ENCODE measurements at regions not wholly inside any gene's neighbourhood (a gene's known extent, or its start where the extent isn't known, plus 50 kb on each side); places are given as distances from the start of the nearest gene placed in this dataset.

DNA sequence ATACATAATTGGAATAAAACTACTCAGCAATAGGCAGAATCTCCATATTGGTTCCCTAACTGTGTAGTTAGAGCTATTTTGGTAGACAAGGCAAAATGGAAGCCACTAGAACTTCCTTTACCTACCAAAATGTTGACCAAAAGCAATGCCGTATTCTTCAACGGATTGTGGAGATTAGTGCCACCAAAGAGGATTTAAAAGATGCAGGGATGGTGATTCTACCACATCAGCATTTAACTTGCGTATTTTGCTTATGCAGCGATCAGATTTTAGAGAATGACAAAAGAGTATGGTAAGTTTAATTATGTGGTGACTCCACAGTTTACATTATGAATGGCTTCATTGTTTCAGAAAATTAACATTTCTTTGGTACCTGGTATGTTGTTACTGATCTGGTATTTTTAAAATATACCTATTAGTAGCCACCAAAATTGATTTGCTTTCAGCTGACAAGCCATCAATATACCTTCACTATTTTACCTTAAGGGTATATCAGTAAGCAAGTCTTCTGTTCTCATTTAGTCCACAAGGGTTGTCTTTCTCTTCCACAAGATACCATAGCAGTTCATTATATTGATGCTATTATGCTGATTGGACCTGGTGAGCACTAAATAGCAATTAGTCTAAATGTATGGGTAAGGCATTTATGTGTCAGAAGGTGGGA lies 1910.7 kb upstream of the PRR20A start:
- ATAC-seq (ENCODE audit: low read depth in 2 of 2) = no peak
- Mint-ChIP-seq H3K9me3 (peaks cover 0 to 29% (median 6%) of the 10 kb centered on the region in 7 donors), H3K27ac (no peak overlapping the region), H3K36me3 (no peaks in the 10 kb centered on the region), H3K4me3 (no peak overlapping the region), H3K27me3 (no peaks in the 10 kb centered on the region), H3K4me1 (no peaks in the 10 kb centered on the region)
- no peak for DNase-seq

DNA sequence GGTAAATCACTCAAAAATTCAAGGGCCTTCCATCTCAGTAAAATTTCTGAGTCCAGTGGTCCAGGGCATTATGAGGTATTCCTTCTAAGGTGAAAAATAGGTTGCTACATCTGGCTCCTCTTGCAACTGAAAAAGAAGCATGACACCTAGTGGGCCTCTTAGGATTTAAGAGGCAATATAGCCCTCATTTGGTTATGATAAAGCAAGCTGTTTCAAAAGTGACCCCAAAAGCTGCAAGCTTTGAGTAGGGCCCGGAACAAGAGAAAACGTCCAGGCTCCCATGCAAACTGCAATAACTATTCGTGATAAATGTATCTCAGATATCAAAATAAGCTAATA lies 1910.2 kb upstream of the PRR20A start:
- no peak for DNase-seq
- Mint-ChIP-seq H3K4me3 (no peak overlapping the region), H3K4me1 (no peaks in the 10 kb centered on the region), H3K27ac (no peak overlapping the region), H3K9me3 (peaks cover 0 to 29% (median 6%) of the 10 kb centered on the region in 7 donors), H3K36me3 (no peaks in the 10 kb centered on the region), H3K27me3 (no peaks in the 10 kb centered on the region)
- no peak for ATAC-seq (ENCODE audit: low read depth in 2 of 2)

DNA sequence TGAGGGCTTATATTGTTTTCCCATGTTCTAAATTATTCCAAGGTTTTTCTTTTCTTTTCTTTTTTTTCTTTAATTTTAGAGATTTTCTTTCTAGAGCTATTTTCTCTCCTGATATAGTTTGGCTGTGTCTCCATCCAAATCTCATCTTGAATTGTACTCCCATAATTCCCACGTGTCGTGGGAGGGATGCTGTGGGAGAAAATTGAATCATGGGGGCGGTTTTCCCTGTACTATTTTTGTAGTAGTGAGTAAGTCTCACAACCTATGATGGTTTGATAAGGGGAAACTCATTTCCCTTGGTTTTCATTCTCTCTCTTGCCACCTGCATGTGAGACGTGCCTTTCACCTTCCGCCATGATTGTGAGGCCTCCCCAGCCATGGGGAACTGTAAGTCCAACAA lies 1906.4 kb upstream of the PRR20A start:
- Mint-ChIP-seq H3K4me3 (no peak overlapping the region), H3K27me3 (no peaks in the 10 kb centered on the region), H3K9me3 (peaks cover 0 to 26% (median 5%) of the 10 kb centered on the region in 7 donors), H3K27ac (no peak overlapping the region), H3K36me3 (no peaks in the 10 kb centered on the region), H3K4me1 (no peaks in the 10 kb centered on the region)
- DNase-seq (no peak), ATAC-seq (ENCODE audit: low read depth in 2 of 2) (no peak)

DNA sequence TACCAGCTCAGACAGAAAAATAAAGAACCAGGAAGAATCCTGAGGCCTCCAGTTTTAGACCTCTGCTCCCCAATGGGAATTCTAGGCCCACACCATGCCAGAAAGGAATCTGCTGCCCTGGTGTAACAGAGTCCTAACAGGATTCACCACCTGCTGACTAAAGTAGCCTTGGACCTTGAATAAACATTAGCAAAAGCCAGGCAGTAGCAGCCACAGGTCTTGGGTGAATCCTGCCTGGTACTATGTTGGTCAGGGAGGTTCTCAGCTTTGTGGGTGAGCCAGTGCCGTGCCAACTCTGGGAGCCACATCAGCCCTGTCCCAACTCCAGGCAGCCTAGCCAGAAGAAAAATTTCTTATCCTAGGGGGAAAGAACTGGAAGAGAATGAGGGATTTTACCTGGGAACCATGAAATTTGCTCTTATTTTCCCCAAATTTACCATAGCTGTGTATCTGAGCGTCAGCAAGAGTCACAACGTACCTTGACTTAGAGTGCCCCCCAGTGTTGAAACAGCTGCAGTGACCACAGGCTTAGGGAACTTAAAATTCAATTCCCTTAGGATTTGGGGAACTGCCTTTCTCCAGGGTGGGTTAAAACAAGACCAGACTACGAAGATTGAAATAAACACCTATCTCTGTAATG lies 1895.6 kb upstream of the PRR20A start:
- no peak for DNase-seq
- H3K27ac Mint-ChIP-seq = no peak overlapping the region
- no peak for ATAC-seq (ENCODE audit: low read depth in 2 of 2)
- peaks cover 3 to 22% (median 6%) of the 10 kb centered on the region in 7 donors for H3K9me3 Mint-ChIP-seq
- H3K4me1 Mint-ChIP-seq = no peaks in the 10 kb centered on the region
- no peak overlapping the region for H3K4me3 Mint-ChIP-seq
- H3K27me3 Mint-ChIP-seq = no peaks in the 10 kb centered on the region
- H3K36me3 Mint-ChIP-seq = no peaks in the 10 kb centered on the region

DNA sequence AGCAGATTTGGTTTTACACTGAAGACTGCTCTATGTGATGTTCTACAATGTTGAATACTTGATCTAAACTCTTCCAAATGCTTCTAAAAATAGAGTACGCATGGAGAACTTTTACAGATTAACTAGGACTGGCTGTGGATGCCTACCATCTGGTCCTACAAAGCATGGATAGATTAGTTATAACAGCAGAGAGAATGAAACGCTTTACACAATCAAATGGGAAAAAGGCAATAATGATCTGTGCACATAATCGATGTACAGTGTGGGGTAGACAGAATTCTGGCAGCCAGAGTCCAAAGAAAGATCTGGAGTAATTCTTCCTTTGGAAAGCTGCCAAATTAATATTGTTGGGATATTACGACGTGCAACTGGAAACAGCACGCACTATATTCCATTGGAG lies 1885.5 kb upstream of the PRR20A start:
- no peaks in the 10 kb centered on the region for H3K36me3 Mint-ChIP-seq
- no peak for DNase-seq
- H3K4me1 Mint-ChIP-seq = no peaks in the 10 kb centered on the region
- H3K27ac Mint-ChIP-seq = no peak overlapping the region
- no peak for ATAC-seq (ENCODE audit: low read depth in 2 of 2)
- H3K4me3 Mint-ChIP-seq = no peak overlapping the region
- no peaks in the 10 kb centered on the region for H3K27me3 Mint-ChIP-seq
- H3K9me3 Mint-ChIP-seq = peaks cover 3 to 20% (median 13%) of the 10 kb centered on the region in 7 donors

DNA sequence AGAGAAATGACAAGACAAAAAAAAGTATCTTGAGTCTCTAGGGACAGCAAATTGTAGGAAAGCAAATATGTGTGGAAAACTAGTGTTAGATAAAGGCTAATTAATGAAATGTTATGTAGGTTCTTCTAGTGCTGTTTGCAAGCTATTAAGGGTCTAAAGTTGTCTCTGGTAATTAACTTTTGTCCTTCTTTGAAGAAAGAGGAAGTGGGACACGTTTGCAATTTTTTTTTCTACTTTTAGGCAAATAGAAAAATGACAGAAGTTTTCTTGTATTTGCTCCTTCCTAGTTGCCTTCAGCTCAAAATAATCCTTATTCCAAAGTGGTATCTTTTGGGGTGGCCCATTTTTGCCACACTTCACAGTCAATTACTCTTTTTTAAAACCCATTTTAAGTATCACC lies 1877.7 kb upstream of the PRR20A start:
- ATAC-seq (ENCODE audit: low read depth in 2 of 2) (no peak), DNase-seq (no peak)
- no peak overlapping the region for H3K4me3 Mint-ChIP-seq
- H3K4me1 Mint-ChIP-seq = no peaks in the 10 kb centered on the region
- peaks cover 0 to 13% (median 3%) of the 10 kb centered on the region in 7 donors for H3K9me3 Mint-ChIP-seq
- no peaks in the 10 kb centered on the region for H3K36me3 Mint-ChIP-seq
- no peak overlapping the region for H3K27ac Mint-ChIP-seq
- H3K27me3 Mint-ChIP-seq = no peaks in the 10 kb centered on the region

DNA sequence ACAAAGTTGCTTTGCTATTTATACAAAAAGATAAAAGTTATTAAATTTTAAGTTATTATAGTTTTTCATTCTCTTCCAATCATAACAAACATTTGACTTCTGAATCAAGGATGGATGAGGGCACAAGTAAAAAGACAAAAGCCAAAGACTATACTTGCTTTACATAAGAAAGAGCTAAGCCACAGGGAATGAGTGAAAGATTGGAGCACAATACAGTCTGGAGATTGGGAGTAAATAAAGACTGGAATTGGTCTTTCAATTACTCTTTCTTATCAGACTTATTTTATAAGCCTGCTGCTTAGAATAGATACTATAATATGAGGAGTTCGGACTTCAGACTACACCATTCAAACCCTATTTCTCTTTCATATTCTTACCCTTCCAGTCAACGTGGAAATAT lies 1874.1 kb upstream of the PRR20A start:
- no peaks in the 10 kb centered on the region for H3K36me3 Mint-ChIP-seq
- no peaks in the 10 kb centered on the region for H3K27me3 Mint-ChIP-seq
- DNase-seq (no peak), ATAC-seq (ENCODE audit: low read depth in 2 of 2) (no peak)
- no peak overlapping the region for H3K4me3 Mint-ChIP-seq
- H3K27ac Mint-ChIP-seq = no peak overlapping the region
- peaks cover 0 to 12% (median 5%) of the 10 kb centered on the region in 7 donors for H3K9me3 Mint-ChIP-seq
- H3K4me1 Mint-ChIP-seq = no peaks in the 10 kb centered on the region

DNA sequence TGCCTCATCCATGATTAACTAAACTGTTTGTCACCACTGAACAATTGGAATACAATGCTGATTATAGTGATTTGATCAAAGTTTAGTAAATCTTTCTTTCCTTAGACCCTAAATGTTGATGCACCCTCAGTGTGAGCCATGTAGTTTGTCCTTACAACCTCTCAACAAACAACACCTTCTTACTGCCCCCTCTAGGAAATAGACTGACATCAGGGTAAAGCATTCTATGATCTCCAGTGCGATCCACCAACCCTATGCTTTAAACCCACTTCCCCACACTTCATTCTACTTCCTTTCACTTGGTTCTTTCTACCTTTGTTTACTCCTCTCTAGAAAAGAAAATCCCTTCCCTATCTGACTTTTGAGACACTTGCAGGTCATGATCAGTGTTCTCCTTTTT lies 1842.5 kb upstream of the PRR20A start:
- Mint-ChIP-seq H3K4me3 (no peak overlapping the region), H3K9me3 (peaks cover 0 to 34% (median 9%) of the 10 kb centered on the region in 7 donors)
- no peak for ATAC-seq (ENCODE audit: low read depth in 2 of 2)

DNA sequence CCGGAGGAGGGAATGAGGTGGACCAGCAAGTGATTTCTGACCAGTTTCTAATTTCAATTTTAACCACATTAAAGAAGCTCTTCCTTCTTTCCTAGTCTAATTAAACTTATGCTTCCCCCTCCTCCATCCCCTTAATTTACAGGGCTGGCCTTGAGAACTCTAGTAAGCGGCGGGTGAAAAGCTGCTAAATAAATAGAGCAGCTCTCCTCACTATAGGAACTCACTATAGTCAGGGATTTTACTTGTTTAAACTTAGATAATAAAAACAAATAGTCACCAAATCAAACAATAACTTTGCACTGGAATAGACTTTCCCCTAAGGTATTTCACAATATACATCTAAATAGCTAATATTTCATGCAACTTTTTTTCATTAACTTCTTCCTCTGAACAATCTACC lies 1838.2 kb upstream of the PRR20A start:
- peaks cover 0 to 12% (median 6%) of the 10 kb centered on the region in 7 donors for H3K9me3 Mint-ChIP-seq
- no peak overlapping the region for H3K4me3 Mint-ChIP-seq
- H3K4me1 Mint-ChIP-seq = no peaks in the 10 kb centered on the region
- H3K27ac Mint-ChIP-seq = no peak overlapping the region
- no peaks in the 10 kb centered on the region for H3K27me3 Mint-ChIP-seq
- DNase-seq (no peak), ATAC-seq (ENCODE audit: low read depth in 2 of 2) (no peak)
- no peaks in the 10 kb centered on the region for H3K36me3 Mint-ChIP-seq

More for the DNA sequence above, 1842.5 kb upstream of the PRR20A start:
- Mint-ChIP-seq H3K4me1 (no peaks in the 10 kb centered on the region), H3K36me3 (no peaks in the 10 kb centered on the region), H3K27me3 (no peaks in the 10 kb centered on the region), H3K27ac (no peak overlapping the region)
- DNase-seq = no peak

DNA sequence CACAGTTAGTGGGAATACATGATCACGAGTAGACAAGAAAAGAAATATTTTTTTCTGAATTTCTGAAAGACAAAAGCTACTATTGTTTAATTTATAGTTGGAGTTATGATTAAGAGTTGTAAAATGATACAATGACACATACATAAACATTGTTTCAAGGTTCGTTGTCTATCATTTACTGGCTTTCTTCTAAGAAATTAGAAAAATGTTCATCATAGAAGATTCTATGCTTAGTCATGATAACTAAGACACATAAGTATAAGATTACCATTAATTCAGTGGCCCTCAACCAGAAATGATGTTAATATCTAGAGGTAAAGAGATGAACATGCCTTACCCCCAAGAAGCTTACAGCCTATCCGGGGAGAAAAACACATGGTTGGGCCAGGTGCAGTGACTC lies 1832.8 kb upstream of the PRR20A start:
- Mint-ChIP-seq H3K27ac (no peak overlapping the region), H3K27me3 (no peaks in the 10 kb centered on the region), H3K9me3 (peaks cover 0 to 14% (median 4%) of the 10 kb centered on the region in 7 donors), H3K4me3 (no peak overlapping the region), H3K4me1 (no peaks in the 10 kb centered on the region), H3K36me3 (no peaks in the 10 kb centered on the region)
- ATAC-seq (ENCODE audit: low read depth in 2 of 2) (no peak), DNase-seq (no peak)

DNA sequence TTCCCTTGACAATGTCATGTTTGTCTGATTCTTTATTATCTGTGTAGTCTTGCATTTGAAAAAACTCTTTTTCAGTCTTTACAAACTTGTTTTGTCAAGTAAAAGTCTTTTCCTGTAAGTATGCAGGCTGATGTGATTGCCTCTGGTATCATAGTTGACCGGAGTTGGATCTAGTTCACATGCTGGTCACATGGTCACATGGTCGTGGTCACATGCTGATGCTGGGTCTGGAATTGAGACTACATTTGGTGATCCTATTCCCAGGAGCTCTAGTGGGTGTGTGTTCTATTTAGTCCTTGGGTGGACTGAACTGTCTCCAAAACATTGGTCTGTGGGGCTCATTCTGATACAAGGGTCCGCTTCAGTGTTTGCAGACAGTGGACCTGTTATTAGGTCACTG lies 1798.8 kb upstream of the PRR20A start:
- DNase-seq (no peak), ATAC-seq (ENCODE audit: low read depth in 2 of 2) (no peak)
- Mint-ChIP-seq H3K27ac (no peak overlapping the region), H3K36me3 (no peaks in the 10 kb centered on the region), H3K27me3 (no peaks in the 10 kb centered on the region), H3K4me1 (no peaks in the 10 kb centered on the region), H3K4me3 (no peak overlapping the region), H3K9me3 (peaks cover 0 to 12% (median 2%) of the 10 kb centered on the region in 7 donors)

DNA sequence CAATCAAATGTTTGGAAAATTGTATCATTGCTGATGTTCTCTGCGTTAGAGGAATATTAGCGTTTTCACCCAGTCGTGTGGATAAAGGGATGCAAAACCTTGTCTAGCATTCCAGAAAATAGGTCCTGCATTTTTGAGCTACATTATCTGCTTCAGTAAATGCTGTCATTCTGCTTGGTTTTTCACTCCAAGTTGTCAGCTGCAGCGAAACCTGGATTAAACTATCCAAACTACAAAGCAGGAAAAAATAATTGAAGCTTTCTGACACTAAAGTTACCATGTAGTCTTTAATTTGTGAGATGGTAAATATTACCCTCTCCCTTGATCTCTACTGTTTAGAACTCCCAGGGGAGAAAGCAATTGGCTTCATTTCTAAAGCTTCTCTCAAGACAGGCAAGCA lies 1795.5 kb upstream of the PRR20A start:
- no peak for ATAC-seq (ENCODE audit: low read depth in 2 of 2)
- no peaks in the 10 kb centered on the region for H3K36me3 Mint-ChIP-seq

DNA sequence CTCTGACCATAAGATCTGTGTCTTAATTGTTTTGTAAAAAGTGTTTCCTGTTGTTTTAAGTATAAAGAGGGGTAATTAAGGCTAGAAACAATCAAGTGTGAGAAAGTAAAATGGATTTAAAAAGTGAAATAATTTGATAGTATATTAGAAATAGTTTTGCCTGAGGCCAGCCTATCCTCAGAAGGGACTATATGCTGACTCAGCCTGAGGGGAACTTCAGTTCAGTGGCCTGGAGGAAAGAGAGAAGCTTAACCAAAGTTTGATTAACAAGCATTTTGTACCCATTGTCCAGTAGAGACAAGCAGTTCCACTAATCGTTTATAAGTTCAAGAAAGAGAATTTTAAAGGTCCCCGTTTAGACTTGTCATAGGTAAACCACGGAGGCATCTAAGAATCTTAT lies 1793.2 kb upstream of the PRR20A start:
- Mint-ChIP-seq H3K9me3 (peaks cover 0 to 4% (median 0%) of the 10 kb centered on the region in 7 donors), H3K27ac (no peak overlapping the region), H3K4me1 (no peaks in the 10 kb centered on the region), H3K27me3 (no peaks in the 10 kb centered on the region), H3K4me3 (no peak overlapping the region), H3K36me3 (no peaks in the 10 kb centered on the region)
- ATAC-seq (ENCODE audit: low read depth in 2 of 2) (no peak), DNase-seq (no peak)

More for the DNA sequence above, 1795.5 kb upstream of the PRR20A start:
- Mint-ChIP-seq H3K27me3 (no peaks in the 10 kb centered on the region), H3K4me1 (no peaks in the 10 kb centered on the region), H3K4me3 (no peak overlapping the region), H3K27ac (no peak overlapping the region), H3K9me3 (peaks cover 0 to 7% (median 4%) of the 10 kb centered on the region in 7 donors)
- no peak for DNase-seq

DNA sequence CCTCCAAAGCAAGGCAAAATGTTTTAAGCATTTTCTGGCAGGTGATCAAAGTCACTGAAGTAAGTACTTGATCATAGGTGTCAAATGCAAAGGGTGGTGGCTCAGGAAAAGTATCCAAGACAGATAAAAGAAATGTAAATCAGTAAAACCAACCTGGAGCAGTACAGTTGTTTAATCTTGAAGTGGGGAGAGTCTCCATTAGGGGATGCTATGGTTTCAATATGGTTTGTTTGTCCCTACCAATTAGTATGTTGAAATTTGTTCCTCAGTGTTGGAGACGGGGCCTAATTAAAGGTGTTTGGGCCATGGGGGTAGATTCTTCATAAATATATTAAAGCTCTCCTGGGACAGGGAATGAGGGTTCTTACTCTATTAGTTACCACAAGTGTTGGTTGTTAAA lies 1781.7 kb upstream of the PRR20A start:
- no peak overlapping the region for H3K27ac Mint-ChIP-seq
- H3K9me3 Mint-ChIP-seq = peaks cover 0 to 6% (median 0%) of the 10 kb centered on the region in 7 donors
- no peaks in the 10 kb centered on the region for H3K36me3 Mint-ChIP-seq
- no peaks in the 10 kb centered on the region for H3K27me3 Mint-ChIP-seq
- H3K4me3 Mint-ChIP-seq = no peak overlapping the region
- ATAC-seq (ENCODE audit: low read depth in 2 of 2) (no peak), DNase-seq (no peak)
- no peaks in the 10 kb centered on the region for H3K4me1 Mint-ChIP-seq

All from naive B cell (primary cell).